ENCODE measurements at regions not wholly inside any gene's neighbourhood (a gene's known extent, or its start where the extent isn't known, plus 50 kb on each side); places are given as distances from the start of the nearest gene placed in this dataset.

- Histone ChIP-seq H3K4me3 (ENCODE audit: low read depth, low read length) (no peak overlapping the region), H3K27me3 (ENCODE audit: control insufficient read depth, insufficient read depth, low read length) (no peaks in the 10 kb centered on the region), H3K36me3 (ENCODE audit: control insufficient read depth, insufficient read depth, low read length) (no peaks in the 10 kb centered on the region)
- DNase-seq (ENCODE audit: low read depth): no peak
- FAIRE-seq: no peak
- TF ChIP-seq CTCF (IDR thresholded peaks at IDR 0.05; ENCODE audit: insufficient read depth, low read length, severe bottlenecking): no peak
Measured at GRCh38 chr2:146366276-146366675, 1478.6 kb upstream of the ACVR2A start.

- no peak overlapping the region for H3K4me3 ChIP-seq (ENCODE audit: low read depth, low read length)
- H3K36me3 ChIP-seq (ENCODE audit: control insufficient read depth, insufficient read depth, low read length): no peaks in the 10 kb centered on the region
- H3K27me3 ChIP-seq (ENCODE audit: control insufficient read depth, insufficient read depth, low read length): no peaks in the 10 kb centered on the region
- no peak for FAIRE-seq
- DNase-seq (ENCODE audit: low read depth): no peak
- no peak for TF ChIP-seq CTCF (IDR thresholded peaks at IDR 0.05; ENCODE audit: insufficient read depth, low read length, severe bottlenecking)
Measured at GRCh38 chr2:146365041-146365440, 1479.8 kb upstream of the ACVR2A start.

- DNase-seq (ENCODE audit: low read depth): peak; percentile 25
- Histone ChIP-seq H3K27me3 (ENCODE audit: control insufficient read depth, insufficient read depth, low read length) (no peaks in the 10 kb centered on the region), H3K4me3 (ENCODE audit: low read depth, low read length) (no peak overlapping the region), H3K36me3 (ENCODE audit: control insufficient read depth, insufficient read depth, low read length) (no peaks in the 10 kb centered on the region)
- no peak for TF ChIP-seq CTCF (IDR thresholded peaks at IDR 0.05; ENCODE audit: insufficient read depth, low read length, severe bottlenecking)
- no peak for FAIRE-seq
Measured at GRCh38 chr2:146363731-146364130, 1481.1 kb upstream of the ACVR2A start.

GRCh38 chr2:146351689-146352088, 1493.1 kb upstream of the ACVR2A start:
- DNase-seq (ENCODE audit: low read depth): no peak

GRCh38 chr2:146349334-146349733, 1495.5 kb upstream of the ACVR2A start:
- no peak for TF ChIP-seq CTCF (IDR thresholded peaks at IDR 0.05; ENCODE audit: insufficient read depth, low read length, severe bottlenecking)
- H3K36me3 ChIP-seq (ENCODE audit: control insufficient read depth, insufficient read depth, low read length): no peaks in the 10 kb centered on the region
- H3K4me3 ChIP-seq (ENCODE audit: low read depth, low read length): no peak overlapping the region
- DNase-seq (ENCODE audit: low read depth) (no peak), FAIRE-seq (no peak)
- H3K27me3 ChIP-seq (ENCODE audit: control insufficient read depth, insufficient read depth, low read length): no peaks in the 10 kb centered on the region

More at GRCh38 chr2:146351689-146352088, 1493.1 kb upstream of the ACVR2A start:
- H3K27me3 ChIP-seq (ENCODE audit: control insufficient read depth, insufficient read depth, low read length): no peaks in the 10 kb centered on the region
- no peaks in the 10 kb centered on the region for H3K36me3 ChIP-seq (ENCODE audit: control insufficient read depth, insufficient read depth, low read length)
- no peak for TF ChIP-seq CTCF (IDR thresholded peaks at IDR 0.05; ENCODE audit: insufficient read depth, low read length, severe bottlenecking)
- H3K4me3 ChIP-seq (ENCODE audit: low read depth, low read length): no peak overlapping the region
- FAIRE-seq: no peak

- TF ChIP-seq CTCF (IDR thresholded peaks at IDR 0.05; ENCODE audit: insufficient read depth, low read length, severe bottlenecking): no peak
- H3K36me3 ChIP-seq (ENCODE audit: control insufficient read depth, insufficient read depth, low read length): no peaks in the 10 kb centered on the region
- H3K27me3 ChIP-seq (ENCODE audit: control insufficient read depth, insufficient read depth, low read length): no peaks in the 10 kb centered on the region
- DNase-seq (ENCODE audit: low read depth) (peak; percentile 83), FAIRE-seq (no peak)
- no peak overlapping the region for H3K4me3 ChIP-seq (ENCODE audit: low read depth, low read length)
Measured at GRCh38 chr2:146324951-146325350, 1519.9 kb upstream of the ACVR2A start.

Data from bronchial epithelial cell (primary cell).